ENCODE measurements at regions not wholly inside any gene's neighbourhood (a gene's known extent, or its start where the extent isn't known, plus 50 kb on each side); places are given as distances from the start of the nearest gene placed in this dataset.
"Not testable (repeated sequence)": the region's sequence is repeated elsewhere in the genome, so short reads cannot be mapped to it uniquely, and the experiment has no call there.

GRCh38 chr3:89690646-89691045, 583.2 kb downstream of the EPHA3 start:
- DNase-seq (no peak), ATAC-seq (no peak)
- H3K27me3 Mint-ChIP-seq: no peaks in the 10 kb centered on the region
- no peak overlapping the region for H3K4me3 Mint-ChIP-seq
- H3K4me1 Mint-ChIP-seq: no peaks in the 10 kb centered on the region
- no peak overlapping the region for H3K27ac Mint-ChIP-seq
- H3K9me3 Mint-ChIP-seq: peaks cover 0 to under 1% of the 10 kb centered on the region in 2 donors

GRCh38 chr3:89692601-89693000, 585.2 kb downstream of the EPHA3 start:
- Mint-ChIP-seq H3K4me1 (no peaks in the 10 kb centered on the region), H3K27me3 (no peaks in the 10 kb centered on the region), H3K9me3 (peaks cover 0 to 9% of the 10 kb centered on the region in 2 donors), H3K27ac (no peak overlapping the region), H3K4me3 (no peak overlapping the region)
- ATAC-seq: no peak
- DNase-seq: no peak

DNA sequence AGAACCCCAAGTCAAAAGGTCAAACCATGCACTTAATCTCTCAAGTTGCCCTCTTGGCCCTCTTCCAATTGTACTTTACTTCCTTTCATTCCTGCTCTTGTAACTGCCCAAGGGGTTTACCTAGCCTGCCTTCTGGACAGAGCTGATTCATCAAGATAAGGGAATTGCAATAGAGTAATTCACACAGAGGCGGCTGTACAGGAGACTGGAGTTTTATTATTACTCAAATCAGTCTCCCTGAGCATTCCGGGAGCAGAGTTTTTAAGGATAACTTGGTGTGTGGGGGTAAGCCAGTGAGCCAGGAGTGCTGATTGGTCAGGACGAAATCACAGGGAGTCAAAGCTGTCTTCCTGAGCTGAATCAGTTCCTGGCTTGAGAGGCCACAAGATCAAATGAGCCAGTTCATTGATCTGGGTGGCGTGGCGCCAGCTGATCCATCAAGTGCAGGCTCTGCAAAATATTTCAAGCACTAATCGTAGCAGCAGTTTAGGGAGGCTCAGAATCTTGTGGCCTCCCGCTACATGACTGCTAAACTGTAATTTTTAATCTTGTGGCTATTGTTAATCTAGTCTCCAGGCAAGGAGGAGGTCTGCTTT, 590.0 kb downstream of the EPHA3 start:
- Mint-ChIP-seq H3K27ac (no peak overlapping the region), H3K4me1 (no peaks in the 10 kb centered on the region), H3K4me3 (no peak overlapping the region), H3K27me3 (no peaks in the 10 kb centered on the region), H3K9me3 (peaks cover 8 to 36% of the 10 kb centered on the region in 2 donors)
- DNase-seq (no peak), ATAC-seq (no peak)

- Mint-ChIP-seq H3K4me3 (no peak overlapping the region), H3K9me3 (peaks cover 9 to 45% of the 10 kb centered on the region in 2 donors), H3K4me1 (no peaks in the 10 kb centered on the region), H3K27me3 (no peaks in the 10 kb centered on the region), H3K27ac (peak overlapping the region in 1 of 2 donors; percentile 69)
- DNase-seq: no peak
- ATAC-seq: no peak
Observed at GRCh38 chr3:89698208-89698830, 590.9 kb downstream of the EPHA3 start.

GRCh38 chr3:89699229-89699628, 591.8 kb downstream of the EPHA3 start:
- H3K4me3 Mint-ChIP-seq: no peak overlapping the region
- no peak overlapping the region for H3K27ac Mint-ChIP-seq
- DNase-seq (no peak), ATAC-seq (no peak)
- H3K9me3 Mint-ChIP-seq: peaks cover 10 to 45% of the 10 kb centered on the region in 2 donors
- H3K27me3 Mint-ChIP-seq: no peaks in the 10 kb centered on the region
- no peaks in the 10 kb centered on the region for H3K4me1 Mint-ChIP-seq

- Mint-ChIP-seq H3K27ac (no peak overlapping the region), H3K4me3 (no peak overlapping the region), H3K27me3 (no peaks in the 10 kb centered on the region), H3K4me1 (no peaks in the 10 kb centered on the region), H3K9me3 (peaks cover 15 to 48% of the 10 kb centered on the region in 2 donors)
- DNase-seq (no peak), ATAC-seq (no peak)
Observed at GRCh38 chr3:89699771-89700170, 592.4 kb downstream of the EPHA3 start.

DNA sequence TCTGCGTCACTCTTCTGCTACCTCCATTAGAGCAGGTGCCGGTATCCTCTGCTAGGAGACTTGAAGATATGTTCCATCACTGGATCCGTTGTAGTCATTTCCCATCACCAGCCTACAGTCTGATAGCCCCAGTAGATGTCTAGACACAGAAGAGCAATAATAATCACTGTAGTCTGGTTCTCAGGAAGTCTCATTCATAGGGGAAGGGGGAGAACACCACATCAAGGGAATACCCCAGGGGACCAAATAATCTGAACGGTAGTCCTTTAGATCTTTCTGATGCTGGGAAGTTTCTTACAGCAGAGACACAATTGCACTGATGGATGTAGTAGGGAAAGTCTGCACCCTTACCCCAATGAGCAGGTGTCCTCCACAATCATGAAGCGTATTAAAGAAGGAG, 595.0 kb downstream of the EPHA3 start:
- Mint-ChIP-seq H3K27ac (no peak overlapping the region), H3K4me1 (no peaks in the 10 kb centered on the region), H3K4me3 (no peak overlapping the region), H3K9me3 (peaks cover 20 to 53% of the 10 kb centered on the region in 2 donors), H3K27me3 (no peaks in the 10 kb centered on the region)
- no peak for ATAC-seq
- DNase-seq: no peak

DNA sequence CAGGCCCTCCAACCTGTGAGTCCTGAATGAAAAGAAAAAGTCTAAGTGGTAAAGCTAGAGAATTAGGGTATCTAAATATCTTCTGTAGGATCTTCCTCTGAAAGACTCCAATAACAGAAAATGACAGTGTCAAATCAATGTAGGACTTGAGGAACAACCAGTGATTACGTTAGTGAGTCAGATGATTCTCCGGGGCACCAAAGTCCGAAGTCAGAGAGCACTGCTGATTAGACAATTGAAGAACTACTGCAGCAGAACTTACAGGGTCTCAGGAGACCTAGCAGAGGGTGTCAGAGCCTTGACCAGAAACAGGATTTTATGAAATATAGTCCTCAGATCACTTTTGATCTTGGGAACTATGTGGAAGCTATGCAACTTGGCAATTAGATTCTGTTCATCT, 605.8 kb downstream of the EPHA3 start:
- Mint-ChIP-seq H3K27ac (no peak overlapping the region), H3K9me3 (peaks cover 7 to 22% of the 10 kb centered on the region in 2 donors), H3K27me3 (no peaks in the 10 kb centered on the region), H3K4me3 (no peak overlapping the region), H3K4me1 (no peaks in the 10 kb centered on the region)
- no peak for DNase-seq
- ATAC-seq: no peak

GRCh38 chr3:89714237-89714636, 606.8 kb downstream of the EPHA3 start:
- Mint-ChIP-seq H3K9me3 (peaks cover 7 to 17% of the 10 kb centered on the region in 2 donors), H3K4me1 (no peaks in the 10 kb centered on the region), H3K27ac (no peak overlapping the region), H3K27me3 (no peaks in the 10 kb centered on the region), H3K4me3 (no peak overlapping the region)
- ATAC-seq: no peak
- DNase-seq: no peak

DNA sequence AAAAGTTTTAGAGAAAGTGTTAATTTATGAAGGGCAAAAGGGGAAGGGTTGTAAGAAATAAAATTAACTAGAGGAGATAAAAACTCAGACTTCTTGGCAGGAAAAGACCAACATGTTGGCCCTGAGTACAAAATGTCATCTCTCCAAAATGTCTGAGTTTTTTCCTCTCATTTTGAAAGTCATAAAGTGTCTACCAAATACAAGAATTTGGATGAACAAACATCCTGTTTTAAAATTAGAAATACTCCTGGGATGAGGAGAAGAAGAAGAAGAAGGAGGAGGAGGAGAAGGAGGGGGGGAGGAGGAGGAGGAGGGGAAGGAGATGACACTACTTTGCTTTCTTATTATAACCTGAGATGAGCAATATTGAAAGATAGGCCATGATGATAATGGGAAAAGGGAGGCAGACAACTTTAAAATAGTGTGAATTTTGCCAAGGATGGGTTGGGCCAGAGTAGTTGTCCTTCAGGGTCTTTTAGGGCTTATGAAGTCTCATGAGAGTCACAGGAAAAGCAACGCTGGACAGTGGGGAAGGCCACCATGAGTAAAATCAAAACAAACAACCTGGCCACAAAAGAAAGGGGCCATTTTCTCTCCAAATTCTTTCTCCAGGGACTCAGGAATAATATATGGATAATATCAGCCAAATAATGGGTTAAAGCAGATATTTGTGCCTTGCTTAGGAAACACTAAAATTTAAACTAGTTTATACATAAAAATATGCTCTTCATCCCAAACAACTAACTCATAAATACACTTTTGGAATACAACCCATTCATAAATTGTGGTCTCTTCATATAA, 632.9 kb downstream of the EPHA3 start:
- H3K4me1 Mint-ChIP-seq: no peaks in the 10 kb centered on the region
- no peak overlapping the region for H3K27ac Mint-ChIP-seq
- peaks cover 0 to 5% of the 10 kb centered on the region in 2 donors for H3K9me3 Mint-ChIP-seq
- DNase-seq (no peak), ATAC-seq (no peak)
- no peak overlapping the region for H3K4me3 Mint-ChIP-seq
- no peaks in the 10 kb centered on the region for H3K27me3 Mint-ChIP-seq

- DNase-seq (no peak), ATAC-seq (no peak)
- no peak overlapping the region for H3K4me3 Mint-ChIP-seq
- no peak overlapping the region for H3K27ac Mint-ChIP-seq
- H3K27me3 Mint-ChIP-seq: no peaks in the 10 kb centered on the region
- H3K4me1 Mint-ChIP-seq: no peaks in the 10 kb centered on the region
- H3K9me3 Mint-ChIP-seq: peaks cover 1 to 5% of the 10 kb centered on the region in 2 donors
Observed at GRCh38 chr3:89740881-89741177, 633.4 kb downstream of the EPHA3 start.

DNA sequence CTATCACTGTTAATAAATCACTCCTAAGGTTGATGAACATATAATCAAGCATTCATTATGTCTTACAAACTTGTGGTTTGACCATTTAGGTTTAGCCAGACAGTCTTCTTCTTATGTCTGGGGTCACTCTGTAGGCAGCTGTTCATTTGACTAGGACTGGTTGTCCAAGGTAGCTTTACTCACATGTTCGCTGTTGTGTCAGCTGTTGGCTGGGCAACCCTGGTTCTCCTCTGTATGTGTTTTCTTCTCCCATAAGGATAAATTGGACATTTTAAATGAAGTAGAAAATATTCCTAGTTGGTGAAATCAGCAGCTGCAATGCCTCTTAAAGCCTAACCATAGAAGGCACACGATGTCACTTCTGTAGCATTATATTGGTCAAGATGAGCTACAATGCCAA, 635.1 kb downstream of the EPHA3 start:
- Mint-ChIP-seq H3K4me3 (no peak overlapping the region), H3K27ac (no peak overlapping the region), H3K9me3 (peaks cover 5 to 6% of the 10 kb centered on the region in 2 donors), H3K27me3 (no peaks in the 10 kb centered on the region), H3K4me1 (no peaks in the 10 kb centered on the region)
- ATAC-seq (no peak), DNase-seq (no peak)

DNA sequence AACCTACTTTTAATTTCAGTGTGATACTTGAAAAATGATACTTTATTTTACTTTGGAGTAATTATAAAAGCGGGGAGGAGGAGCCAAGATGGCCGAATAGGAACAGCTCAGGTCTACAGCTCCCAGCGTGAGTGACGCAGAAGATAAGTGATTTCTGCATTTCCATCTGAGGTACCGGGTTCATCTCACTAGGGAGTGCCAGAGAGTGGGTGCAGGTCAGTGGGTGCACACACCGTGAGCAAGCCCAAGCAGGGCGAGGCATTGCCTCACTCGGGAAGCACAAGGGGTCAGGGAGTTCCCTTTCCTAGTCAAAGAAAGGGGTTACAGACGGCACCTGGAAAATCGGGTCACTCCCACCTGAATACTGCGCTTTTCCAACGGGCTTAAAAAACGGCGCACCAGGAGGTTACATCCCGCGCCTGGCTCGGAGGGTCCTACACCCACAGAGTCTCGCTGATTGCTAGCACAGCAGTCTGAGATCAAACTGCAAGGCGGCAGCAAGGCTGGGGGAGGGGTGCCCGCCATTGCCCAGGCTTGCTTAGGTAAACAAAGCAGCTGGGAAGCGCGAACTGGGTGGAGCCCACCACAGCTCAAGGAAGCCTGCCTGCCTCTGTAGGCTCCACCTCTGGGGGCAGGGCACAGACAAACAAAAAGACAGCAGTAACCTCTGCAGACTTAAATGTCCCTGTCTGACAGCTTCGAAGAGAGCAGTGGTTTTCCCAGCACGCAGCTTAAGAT, 640.3 kb downstream of the EPHA3 start:
- ATAC-seq, H3K27ac Mint-ChIP-seq, H3K27me3 Mint-ChIP-seq, DNase-seq, H3K4me3 Mint-ChIP-seq, H3K4me1 Mint-ChIP-seq: not testable (repeated sequence)
- peaks cover 5 to 15% of the 10 kb centered on the region in 2 donors for H3K9me3 Mint-ChIP-seq

DNA sequence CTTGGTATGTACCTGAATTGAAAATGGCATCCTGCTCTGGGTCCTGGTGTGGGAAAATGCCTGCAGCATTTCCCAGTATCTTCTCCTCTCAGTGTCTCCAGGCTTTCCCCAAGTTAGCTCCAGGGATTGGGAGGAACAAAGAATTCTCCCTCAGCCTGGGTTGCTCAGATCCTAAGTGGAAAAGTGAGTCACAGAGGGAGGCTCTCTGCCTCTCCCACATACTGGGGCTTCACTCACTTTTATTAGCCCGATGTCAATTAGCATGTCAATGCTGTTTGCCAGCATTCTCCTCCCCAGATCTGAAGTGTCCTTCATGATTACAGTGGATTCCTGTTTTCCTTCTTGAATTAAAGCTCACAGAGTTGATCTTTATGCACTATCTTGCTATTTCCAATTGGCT, 655.0 kb downstream of the EPHA3 start:
- DNase-seq (no peak), ATAC-seq (no peak)
- Mint-ChIP-seq H3K27ac (no peak overlapping the region), H3K27me3 (no peaks in the 10 kb centered on the region), H3K4me3 (no peak overlapping the region), H3K4me1 (no peaks in the 10 kb centered on the region), H3K9me3 (peaks cover 13 to 17% of the 10 kb centered on the region in 2 donors)

- Mint-ChIP-seq H3K27me3 (no peaks in the 10 kb centered on the region), H3K4me1 (no peaks in the 10 kb centered on the region), H3K27ac (no peak overlapping the region), H3K4me3 (no peak overlapping the region), H3K9me3 (peaks cover 12% of the 10 kb centered on the region in 2 donors)
- DNase-seq (no peak), ATAC-seq (no peak)
Observed at GRCh38 chr3:89783341-89783927, 676.0 kb downstream of the EPHA3 start.
